GM19463 (cell line): ENCODE measurements at regions not wholly inside any gene's neighbourhood (a gene's known extent, or its start where the extent isn't known, plus 50 kb on each side); places are given as distances from the start of the nearest gene placed in this dataset.
"Not testable (repeated sequence)": the region's sequence is repeated elsewhere in the genome, so short reads cannot be mapped to it uniquely, and the experiment has no call there.

Experiments
- ATAC-seq: cut with Tn5 transposase; IDR thresholded peaks from one replicate; pipeline ENCODE4 v1.9.1; 2021; ENCODE audit warnings: mild to moderate bottlenecking, moderate library complexity; ENCODE audit not compliant: unreplicated experiment

DNA sequence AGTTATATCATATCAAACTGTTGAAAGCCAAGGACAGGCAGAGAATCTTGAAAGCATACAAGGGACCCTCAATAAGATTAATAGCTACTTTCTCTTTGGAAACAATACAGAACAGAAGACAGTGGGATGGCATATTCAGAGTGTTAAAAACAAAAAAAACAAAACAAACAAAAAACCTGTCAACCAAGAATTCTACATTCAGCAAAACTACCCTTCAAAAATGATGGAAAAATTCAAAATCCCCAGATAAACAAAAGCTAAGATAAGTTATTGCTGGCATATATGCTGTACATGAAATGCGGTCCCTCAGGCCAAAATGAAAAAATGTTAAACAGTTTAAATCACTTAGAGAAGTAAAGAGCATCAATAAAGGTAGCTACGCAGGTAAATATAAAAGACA lies 425.1 kb downstream of the ACTL7B start:
- no peak for ATAC-seq

DNA sequence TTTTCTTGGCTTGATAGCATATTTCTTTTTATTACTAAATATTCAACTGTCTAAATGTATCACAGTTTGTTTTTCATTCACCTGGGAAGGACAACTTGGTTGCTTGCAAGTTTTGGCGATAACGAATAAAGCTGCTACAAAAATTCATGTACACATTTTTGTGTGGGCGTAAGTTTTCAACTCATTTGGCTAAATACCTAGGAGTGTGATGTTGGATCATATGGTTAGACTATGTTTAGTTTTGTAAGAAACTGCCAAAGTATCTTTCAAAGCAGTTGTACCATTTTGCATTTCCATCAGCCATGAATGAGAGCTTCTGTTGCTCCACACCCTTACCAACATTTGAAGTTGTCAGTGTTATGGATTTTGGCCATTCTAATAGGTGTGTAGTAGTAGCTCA lies 428.0 kb downstream of the ACTL7B start:
- no peak for ATAC-seq

DNA sequence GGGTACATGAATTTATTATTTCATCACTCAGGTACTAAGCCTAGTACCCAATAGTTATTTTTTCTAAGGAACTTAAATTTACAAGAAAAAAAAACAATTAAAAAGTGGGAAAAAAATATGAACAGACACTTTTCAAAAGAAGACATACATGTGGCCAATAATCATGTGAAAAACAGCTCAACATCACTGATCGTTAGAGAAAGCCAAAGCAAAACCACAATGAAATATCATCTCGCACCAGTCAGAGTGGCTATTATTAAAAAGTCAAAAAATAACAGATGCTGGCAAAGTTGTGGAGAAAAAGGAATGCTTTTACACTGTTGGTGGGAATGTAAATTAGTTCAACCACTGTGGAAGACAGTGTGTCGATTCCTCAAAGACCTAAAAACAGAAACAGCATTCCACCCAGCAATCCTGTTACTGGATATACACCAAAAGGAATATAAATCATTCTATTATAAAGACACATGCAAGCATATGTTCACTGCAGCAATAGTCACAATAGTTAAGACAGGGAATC lies 429.3 kb downstream of the ACTL7B start:
- ATAC-seq, result not testable (repeated sequence)

DNA sequence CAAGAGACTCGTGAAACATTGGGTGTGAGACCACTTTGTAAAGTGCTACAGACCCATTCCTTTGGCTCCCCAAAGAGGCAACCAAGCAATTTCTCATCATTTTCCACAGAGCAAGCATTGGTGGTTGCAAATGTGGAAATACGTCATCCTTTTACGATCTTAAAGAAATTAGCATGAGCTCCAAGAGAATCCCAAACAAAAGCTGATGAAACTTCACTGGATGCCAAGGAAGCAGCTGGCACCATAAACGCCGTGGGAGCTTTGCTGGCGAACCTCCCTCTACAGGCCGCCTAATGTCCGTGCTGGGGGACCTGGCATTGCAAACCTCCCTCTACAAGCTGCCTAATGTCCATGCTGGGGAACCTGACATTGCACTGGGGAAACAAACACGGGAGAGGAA lies 432.4 kb downstream of the ACTL7B start:
- no peak for ATAC-seq

DNA sequence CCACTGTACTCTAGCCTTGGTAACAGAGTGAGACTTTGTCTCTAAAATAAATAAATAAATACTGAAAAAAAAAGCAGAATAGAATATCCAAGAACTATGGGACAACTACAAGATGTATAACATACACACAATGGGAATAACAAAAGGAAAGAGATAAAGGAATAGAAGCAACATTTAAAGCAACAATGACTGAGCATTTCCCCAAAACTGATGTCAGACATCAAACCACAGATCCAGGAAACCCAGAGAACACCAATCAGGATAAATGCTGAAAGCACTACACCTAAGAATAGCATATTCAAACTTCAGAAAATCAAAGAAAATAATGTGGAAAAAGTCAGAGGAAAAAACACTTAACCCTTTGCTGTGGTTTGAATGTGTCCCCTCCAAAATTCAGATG lies 436.4 kb downstream of the ACTL7B start:
- no peak for ATAC-seq

DNA sequence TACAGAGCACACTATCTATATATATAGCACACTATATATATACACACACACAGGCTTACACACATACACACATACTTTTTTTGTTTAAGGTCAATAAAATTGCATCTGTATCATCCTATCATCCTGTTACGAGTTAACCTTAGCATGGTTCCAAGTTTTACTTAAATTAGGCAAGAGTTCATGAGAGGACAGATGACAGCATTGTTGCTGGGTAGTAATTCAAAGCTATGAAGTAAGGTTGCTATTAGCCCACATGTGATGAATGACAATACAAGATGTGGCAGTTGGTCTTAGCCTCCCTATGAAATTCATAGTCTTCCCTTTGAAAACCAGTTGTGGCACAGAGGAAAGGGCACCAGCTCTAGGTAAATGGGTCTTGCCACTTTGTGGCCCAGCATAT lies 438.1 kb downstream of the ACTL7B start:
- no peak for ATAC-seq

DNA sequence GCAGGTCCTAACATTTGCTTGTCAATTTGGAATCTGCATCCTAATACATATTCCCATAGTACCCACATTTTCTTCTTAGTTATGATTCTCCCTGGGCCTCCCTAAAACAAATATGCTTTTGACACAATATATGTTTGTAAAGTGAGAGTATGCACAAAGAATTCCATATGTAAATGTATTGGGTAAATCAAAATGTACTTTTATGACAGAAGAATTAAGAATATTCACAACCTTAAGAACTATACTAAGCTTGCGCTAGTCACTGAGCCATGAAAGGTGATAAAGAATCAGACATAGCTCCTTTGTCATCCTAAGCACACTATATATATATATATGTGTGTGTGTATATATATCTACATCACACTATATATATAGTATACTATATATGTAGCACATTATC lies 438.5 kb downstream of the ACTL7B start:
- no peak for ATAC-seq

DNA sequence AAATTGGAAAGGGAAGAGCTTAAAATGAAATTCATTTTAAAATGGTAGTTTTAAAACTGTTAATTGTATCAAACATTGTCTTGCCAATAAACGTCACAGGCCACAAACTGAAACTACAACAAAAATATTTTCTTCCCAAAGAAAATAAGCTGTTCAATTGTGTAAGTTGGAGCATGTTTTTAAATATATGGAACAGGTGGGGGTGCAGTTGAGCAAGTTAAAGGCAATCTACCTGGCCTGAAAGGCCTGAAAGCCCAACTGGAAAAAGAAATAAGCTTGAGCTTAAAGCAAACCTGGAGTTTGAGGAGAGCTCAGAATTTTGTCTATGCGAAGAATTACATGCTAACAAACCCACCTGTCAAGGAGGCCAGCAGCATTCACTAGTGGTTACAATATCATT lies 439.5 kb downstream of the ACTL7B start:
- ATAC-seq, result no peak

DNA sequence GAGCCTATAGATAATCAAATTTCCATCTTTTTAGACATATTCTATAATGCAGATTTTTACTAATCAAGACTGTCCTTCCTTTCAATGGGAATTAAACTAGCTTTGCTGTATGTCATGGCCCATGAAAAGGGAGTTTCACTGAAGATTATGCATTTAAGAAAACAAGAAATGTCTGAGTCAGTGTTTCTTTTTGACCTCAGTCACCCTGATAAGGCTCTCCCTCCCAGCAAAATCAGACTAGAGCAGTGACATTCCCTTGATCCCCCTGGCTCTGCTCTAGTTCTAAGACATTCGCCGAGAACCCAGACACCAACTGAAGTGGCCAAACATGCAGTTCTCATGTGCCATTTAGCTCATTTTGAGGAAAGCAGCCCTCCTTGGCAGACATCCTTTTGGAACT lies 442.0 kb downstream of the ACTL7B start:
- no peak for ATAC-seq

DNA sequence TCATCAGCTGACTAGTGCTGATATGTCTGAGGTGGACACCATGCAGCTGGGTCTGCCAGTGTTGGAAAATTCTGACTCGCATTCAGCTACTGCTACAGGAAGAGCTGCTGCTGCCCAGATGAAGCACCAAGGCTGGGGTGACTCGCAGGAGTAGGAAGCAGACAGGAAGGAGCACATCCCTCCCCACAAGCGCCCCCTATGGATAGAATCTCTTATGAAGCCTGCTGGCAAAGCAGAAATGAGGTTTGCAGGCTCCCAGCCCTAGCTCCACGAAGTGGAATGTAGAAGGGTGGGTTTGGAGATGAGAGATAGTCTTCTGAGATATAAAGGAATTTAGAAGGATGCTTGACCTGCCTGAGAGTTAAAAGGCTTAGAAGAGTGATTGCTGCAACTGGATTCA lies 443.0 kb downstream of the ACTL7B start:
- no peak for ATAC-seq

DNA sequence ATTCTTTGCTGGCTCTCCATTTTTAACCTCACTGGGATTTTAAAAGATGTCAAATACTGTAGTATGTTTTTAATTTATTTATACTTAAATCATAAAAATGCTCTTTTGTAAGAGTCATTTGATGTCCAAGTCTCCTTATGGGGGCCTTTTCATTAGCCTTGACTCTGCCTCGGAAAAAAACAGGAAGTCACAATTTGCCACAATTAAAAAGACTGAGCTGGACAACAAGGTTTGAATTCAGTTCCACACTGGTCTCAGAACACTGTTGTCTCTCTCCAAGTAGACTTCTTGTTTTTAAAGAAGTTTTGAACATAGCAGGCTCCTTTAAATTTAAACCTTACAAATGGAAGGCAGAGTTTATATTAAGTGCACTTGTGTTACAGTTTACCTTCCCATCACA lies 444.2 kb downstream of the ACTL7B start:
- no peak for ATAC-seq

DNA sequence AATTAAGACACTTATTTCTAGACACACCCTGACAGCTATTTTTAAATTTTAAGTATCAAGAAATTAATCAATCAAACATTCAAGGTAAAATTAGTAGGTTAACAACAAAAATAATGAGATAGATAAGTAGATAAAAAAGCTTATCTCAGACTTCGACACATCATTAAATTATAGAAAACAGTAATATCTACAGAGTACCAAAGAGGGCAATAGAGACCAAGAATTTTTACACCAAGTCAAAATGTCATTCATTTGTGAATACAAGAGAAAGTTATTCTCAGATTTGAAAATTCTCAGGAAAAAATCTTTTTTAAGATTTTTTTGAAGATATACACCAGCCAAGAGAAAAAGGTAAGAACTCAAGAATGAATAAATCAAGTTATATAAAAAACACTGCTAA lies 445.6 kb downstream of the ACTL7B start:
- no peak for ATAC-seq

DNA sequence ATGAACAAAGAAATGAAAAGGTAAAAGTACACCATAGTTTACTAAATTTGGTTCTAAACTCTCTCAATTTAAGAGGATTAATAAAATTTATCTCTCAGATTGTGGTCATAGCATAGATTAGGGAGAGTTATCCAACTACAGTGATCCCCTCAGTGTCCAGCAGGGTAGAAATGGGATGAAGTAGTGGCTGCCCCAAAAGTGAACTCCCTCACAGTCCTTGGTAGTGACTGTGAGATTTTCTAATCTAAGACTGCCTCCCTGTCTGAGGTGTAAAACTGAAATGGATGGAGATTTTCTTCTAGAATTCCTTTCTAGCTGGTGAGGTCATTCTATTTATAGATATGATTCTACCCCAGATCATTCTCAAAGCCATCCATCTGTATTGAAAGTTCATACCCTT lies 455.5 kb downstream of the ACTL7B start:
- ATAC-seq, result no peak

DNA sequence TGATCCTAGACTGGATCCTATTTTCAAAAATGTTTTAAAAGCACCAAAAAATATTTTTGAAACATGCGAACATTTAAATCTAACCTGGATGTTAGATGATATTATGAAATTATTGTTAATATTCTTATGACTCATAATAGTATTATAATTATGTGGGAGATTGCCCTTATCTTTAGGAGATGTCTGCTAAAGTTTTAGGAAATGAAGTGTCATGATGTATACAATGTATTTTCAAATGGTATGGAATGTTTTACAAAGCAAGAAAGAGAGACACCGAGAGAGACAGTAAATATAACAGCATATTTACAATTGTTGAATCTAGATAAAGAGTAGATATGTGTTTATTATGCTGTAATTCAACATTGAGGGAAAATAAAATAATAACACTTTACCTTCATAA lies 455.9 kb downstream of the ACTL7B start:
- ATAC-seq, result no peak

DNA sequence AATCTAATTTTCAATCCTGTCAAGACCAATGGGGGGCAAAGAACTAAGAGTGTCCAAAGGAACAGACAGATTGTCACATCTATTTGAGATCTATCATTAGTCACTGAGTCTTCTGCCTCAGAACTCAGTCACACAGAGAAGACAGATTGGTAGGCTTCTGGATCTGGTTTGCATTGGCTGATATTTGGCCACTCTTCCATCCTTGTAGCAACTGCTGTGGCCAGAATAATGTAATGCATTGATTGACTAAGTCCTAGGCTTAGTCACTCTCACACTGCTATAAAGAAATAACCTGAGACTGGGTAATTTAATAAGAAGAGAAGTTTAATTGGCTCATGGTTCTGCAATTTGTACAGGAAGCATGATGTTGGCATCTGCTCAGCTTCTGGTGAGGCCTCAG lies 458.5 kb downstream of the ACTL7B start:
- no peak for ATAC-seq

DNA sequence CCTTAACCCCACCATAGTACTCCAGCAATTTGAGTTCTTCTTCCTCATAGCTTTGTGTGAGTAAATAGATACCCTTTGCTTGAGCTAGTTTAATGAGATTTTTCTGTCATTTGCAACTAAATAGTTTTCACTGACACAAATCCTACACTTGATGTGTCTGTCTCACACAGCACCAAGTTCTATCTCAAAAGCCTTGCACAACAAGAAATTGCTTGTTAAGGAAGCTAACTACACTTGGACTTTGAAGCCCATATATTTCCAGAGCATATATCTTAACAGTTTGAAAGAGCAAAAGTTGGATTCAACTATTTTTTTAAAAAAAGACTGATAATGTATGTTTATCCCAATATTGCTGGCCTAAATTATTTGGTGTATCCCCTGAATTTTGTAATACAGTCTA lies 459.2 kb downstream of the ACTL7B start:
- no peak for ATAC-seq

DNA sequence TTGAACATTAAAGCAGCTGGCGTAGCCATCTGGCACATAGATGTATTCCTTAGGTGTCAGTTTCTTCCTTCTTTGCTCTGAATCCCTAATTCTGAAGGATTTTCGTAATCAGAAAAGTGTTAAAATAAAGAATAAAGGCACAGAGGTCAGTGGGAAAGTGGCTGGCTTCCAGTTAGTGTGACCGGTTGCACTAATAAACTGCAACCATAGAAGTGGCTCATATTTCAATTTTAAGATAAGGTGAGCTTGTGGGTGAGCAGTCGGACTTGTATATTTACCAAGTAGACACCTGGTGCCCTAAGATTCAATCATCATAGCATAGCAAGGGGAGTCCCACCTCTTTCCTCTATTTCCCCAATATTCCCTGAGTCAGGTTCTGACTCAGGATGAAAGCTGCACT lies 459.6 kb downstream of the ACTL7B start:
- ATAC-seq, result no peak

DNA sequence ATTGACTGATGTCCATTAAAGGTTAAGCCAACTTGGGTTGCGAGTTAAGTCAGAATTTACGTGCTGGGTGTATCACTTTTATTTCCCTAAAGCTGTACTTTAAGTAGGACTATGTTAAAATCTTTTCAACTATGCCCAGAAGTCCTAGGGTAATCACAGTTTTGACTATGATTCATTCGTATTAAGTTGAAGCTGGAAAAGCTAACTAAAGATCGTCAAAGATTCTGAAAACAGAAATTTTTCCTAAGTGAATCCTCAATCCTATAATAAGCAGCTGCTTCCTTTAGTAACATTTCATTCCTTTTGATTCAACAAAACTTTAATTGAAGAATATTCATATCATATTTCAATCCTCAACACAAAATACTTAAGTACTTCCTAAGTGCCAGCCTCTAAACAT lies 460.4 kb downstream of the ACTL7B start:
- no peak for ATAC-seq

DNA sequence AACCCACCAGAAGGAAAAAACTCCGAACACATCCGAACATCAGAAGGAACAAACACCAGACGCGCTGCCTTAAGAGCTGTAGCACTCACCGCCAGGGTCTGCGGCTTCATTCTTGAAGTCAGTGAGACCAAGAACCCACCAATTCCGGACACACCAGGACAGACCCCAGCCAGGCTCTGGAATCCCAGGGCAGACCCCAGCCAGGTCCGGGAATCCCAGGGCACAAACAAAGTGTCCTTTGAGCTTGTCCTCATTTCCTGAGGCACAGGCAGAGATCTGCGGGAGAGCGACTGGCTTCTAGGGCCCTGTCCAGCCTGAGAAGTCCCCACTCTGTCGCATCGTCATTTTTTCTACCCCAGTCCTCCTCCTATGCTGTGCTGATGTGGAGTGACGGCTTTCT lies 461.1 kb downstream of the ACTL7B start:
- ATAC-seq, result no peak

DNA sequence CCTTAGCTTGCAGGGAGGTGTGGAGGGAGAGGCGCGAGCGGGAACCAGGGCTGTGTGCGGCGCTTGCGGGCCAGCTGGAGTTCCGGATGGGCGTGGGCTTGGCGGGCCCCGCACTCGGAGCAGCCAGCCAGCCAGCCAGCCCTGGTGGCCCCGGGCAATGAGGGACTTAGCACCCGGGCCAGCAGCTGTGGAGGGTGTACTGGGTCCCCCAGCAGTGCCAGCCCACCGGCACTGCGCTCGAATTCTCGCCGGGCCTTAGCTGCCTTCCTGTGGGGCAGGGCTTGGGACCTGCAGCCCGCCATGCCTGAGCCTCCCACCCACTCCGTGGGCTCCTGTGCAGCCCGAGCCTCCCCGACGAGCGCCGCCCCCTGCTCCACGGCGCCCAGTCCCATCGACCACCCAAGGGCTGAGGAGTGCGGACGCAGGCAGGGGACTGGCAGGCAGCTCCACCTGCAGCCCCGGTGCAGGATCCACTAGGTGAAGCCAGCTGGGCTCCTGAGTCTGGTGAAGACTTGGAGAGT lies 462.2 kb downstream of the ACTL7B start:
- not testable (repeated sequence) for ATAC-seq

DNA sequence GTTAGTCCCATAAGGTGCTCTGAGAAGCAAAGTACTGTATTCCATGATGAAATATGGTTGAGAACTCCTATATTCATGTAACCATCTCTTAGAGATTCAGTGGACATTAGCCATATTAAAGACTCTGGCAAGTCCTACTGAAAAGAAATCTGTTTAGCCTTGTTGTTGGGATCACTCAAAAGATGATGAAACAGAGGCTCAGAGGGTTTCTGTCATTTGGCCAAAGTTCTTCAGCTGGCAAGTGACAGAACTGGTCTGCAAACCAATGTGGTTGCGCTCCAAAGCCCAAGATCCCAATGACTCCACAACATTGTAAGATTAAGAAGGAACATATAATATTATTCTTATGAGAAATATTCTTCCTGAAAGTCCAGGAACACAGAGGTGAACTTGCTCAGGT lies 462.9 kb downstream of the ACTL7B start:
- no peak for ATAC-seq

DNA sequence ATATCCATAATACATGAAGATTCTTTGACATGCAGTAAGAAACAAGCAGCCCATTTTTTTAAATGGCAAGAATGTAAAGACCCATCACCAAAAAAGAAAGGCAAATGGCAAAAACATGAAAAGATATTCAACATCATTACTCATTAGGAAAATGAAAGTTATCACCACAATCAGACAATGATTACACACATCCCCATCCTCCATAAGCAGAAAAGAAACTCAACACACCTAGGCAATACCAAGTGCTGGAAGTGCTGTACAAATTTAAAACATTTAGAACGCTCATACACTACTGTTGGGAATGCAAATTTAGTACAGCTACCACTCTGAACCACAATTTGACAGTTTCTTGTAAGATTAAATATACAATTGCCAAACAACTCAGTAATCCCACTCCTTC lies 466.7 kb downstream of the ACTL7B start:
- peak; percentile 76 for ATAC-seq

DNA sequence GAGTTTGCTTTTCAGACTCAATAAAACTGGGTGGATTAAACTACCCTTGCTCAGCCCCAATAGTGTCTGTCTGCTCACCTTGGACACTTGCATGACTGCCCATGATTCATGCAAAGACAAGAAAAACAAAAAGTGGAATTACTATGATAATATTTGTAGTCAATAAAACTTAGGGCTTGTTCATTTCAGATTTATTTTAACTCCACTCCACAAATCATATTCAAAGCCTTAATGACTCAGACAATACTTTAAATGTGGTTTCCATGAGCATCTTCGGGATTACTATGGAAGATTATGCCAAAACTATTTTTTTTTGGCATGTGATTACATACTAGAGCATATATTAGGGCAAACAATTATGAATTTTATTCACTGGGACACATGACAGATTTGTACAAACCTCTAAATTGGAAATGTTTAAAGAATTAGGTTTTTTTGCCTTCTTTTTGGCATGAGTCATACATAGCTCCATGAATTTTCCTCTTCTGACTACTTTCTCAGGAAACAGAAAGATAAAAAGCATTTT lies 468.9 kb downstream of the ACTL7B start:
- no peak for ATAC-seq
